ENCODE measurements at regions not wholly inside any gene's neighbourhood (a gene's known extent, or its start where the extent isn't known, plus 50 kb on each side); places are given as distances from the start of the nearest gene placed in this dataset.

DNA sequence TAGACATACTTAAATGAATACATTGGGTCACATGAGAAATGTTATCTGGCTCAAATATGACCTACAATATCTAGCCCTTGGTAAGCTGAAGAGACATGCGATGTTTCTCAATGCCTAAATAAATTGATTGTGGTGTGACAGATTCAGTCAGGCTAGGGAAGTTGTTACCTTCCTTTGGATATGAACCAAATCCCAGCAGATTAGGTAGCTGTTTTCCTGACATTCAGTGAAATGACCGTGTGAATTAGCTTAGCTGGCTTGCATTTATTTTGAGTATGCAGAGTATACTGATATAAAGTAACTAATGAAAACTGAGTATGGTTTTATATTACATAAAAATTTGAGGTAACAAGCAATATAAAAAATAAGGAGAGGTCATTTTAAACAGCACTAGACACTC lies 288.2 kb downstream of the GJA1 start:
- TF ChIP-seq, protein P1, sequence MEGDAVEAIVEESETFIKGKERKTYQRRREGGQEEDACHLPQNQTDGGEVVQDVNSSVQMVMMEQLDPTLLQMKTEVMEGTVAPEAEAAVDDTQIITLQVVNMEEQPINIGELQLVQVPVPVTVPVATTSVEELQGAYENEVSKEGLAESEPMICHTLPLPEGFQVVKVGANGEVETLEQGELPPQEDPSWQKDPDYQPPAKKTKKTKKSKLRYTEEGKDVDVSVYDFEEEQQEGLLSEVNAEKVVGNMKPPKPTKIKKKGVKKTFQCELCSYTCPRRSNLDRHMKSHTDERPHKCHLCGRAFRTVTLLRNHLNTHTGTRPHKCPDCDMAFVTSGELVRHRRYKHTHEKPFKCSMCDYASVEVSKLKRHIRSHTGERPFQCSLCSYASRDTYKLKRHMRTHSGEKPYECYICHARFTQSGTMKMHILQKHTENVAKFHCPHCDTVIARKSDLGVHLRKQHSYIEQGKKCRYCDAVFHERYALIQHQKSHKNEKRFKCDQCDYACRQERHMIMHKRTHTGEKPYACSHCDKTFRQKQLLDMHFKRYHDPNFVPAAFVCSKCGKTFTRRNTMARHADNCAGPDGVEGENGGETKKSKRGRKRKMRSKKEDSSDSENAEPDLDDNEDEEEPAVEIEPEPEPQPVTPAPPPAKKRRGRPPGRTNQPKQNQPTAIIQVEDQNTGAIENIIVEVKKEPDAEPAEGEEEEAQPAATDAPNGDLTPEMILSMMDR (conservative IDR thresholded peaks at IDR 0.05; ENCODE audit: low read depth, low read length), result no peak
- TF ChIP-seq EZH2phosphoT487 (IDR thresholded peaks at IDR 0.05; ENCODE audit: borderline replicate concordance, low read length) (no peak), EZH2 (IDR thresholded peaks at IDR 0.05; ENCODE audit: low read length, unreplicated experiment) (no peak)
- Histone ChIP-seq H3K9me3 (ENCODE audit: low read length) (no peaks in the 10 kb centered on the region), H3K27me3 (ENCODE audit: low read length) (no peaks in the 10 kb centered on the region), H3K36me3 (ENCODE audit: low read depth, low read length) (no peaks in the 10 kb centered on the region), H3K4me2 (ENCODE audit: low read length) (no peak overlapping the region), H3K9me2 (replicated peaks; ENCODE audit: low read length) (no peaks in the 10 kb centered on the region), H2AFZ (ENCODE audit: low read length) (no peak overlapping the region), H3F3A (ENCODE audit: low read length, unreplicated experiment) (no peaks in the 10 kb centered on the region), H3K4me3 (ENCODE audit: low read length) (no peak overlapping the region), H4K20me1 (ENCODE audit: low read length) (no peaks in the 10 kb centered on the region), H3K27ac (ENCODE audit: low read length) (no peak overlapping the region), H3K4me1 (ENCODE audit: insufficient read depth, low read length) (no peaks in the 10 kb centered on the region), H3K9ac (ENCODE audit: low read length) (no peak overlapping the region), H3K79me2 (ENCODE audit: low read length) (no peaks in the 10 kb centered on the region)
- intact Hi-C loops (cut with micrococcal nuclease), result no loop called here
- no peak for ATAC-seq
- no TSS peak for BruUV-seq (replicated peaks)
- ChIA-PET CTCF (no interaction called here), POLR2A (ENCODE audit: unreplicated experiment) (no interaction called here)
- no peak for DNase-seq

DNA sequence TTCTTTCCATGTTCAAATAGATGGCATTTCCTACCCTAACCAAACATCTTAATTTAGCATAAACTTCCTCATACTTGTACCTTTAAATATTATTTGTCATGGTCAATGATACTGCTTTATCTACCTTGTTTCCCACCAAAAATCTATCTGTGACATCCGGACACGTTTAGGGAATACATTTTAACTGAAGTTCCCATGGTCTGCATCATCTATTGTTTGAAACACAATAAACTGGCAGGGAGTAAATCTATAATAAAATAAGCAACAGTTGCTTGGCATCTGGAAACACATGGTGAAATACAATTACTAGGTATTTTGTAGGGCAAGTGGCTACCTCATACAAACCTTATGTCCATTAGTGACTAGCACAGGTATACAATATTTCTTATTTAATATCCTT lies 289.1 kb downstream of the GJA1 start:
- no peak for ATAC-seq
- intact Hi-C loops (cut with micrococcal nuclease), result no loop called here
- DNase-seq, result no peak
- Histone ChIP-seq H2AFZ (ENCODE audit: low read length) (no peak overlapping the region), H3K79me2 (ENCODE audit: low read length) (no peaks in the 10 kb centered on the region), H3K9me3 (ENCODE audit: low read length) (no peaks in the 10 kb centered on the region), H3K4me3 (ENCODE audit: low read length) (no peak overlapping the region), H3K27ac (ENCODE audit: low read length) (no peak overlapping the region), H3F3A (ENCODE audit: low read length, unreplicated experiment) (no peaks in the 10 kb centered on the region), H3K9me2 (replicated peaks; ENCODE audit: low read length) (no peaks in the 10 kb centered on the region), H3K4me2 (ENCODE audit: low read length) (no peak overlapping the region), H4K20me1 (ENCODE audit: low read length) (no peaks in the 10 kb centered on the region), H3K27me3 (ENCODE audit: low read length) (no peaks in the 10 kb centered on the region), H3K4me1 (ENCODE audit: insufficient read depth, low read length) (no peaks in the 10 kb centered on the region), H3K9ac (ENCODE audit: low read length) (no peak overlapping the region), H3K36me3 (ENCODE audit: low read depth, low read length) (no peaks in the 10 kb centered on the region)
- ChIA-PET POLR2A (ENCODE audit: unreplicated experiment) (no interaction called here), CTCF (interaction anchor here (0.6 kb wide), 1 partner anchor 109 kb away, joined by 3 read pairs; no protein-coding TSS in a partner anchor)
- TF ChIP-seq, protein P1 (conservative IDR thresholded peaks at IDR 0.05; ENCODE audit: low read depth, low read length), result no peak
- no peak for TF ChIP-seq EZH2phosphoT487 (IDR thresholded peaks at IDR 0.05; ENCODE audit: borderline replicate concordance, low read length)
- no TSS peak for BruUV-seq (replicated peaks)

DNA sequence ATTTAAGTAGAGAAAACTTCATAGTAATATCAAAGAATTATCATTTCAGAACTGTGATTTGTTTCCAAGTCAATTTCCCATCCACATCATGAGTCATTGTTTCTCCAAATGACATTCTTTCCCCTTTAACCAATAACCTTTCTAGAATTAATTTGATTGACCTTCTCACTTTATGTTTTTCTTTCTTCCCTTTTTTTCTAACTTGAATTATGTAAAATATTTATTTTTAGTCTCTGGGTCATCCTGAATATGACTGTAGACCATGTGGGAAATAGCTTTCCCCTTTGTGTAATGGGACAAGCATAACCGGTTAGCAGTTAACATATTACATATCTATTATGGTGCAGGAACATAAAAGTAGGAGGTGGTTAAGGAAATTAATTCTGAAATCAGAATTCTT lies 291.1 kb downstream of the GJA1 start:
- DNase-seq (no peak), ATAC-seq (no peak)
- H3K9ac ChIP-seq (ENCODE audit: low read length), result no peak overlapping the region
- no peaks in the 10 kb centered on the region for H3K79me2 ChIP-seq (ENCODE audit: low read length)
- no peak overlapping the region for H3K4me3 ChIP-seq (ENCODE audit: low read length)
- H3K4me1 ChIP-seq (ENCODE audit: insufficient read depth, low read length), result no peaks in the 10 kb centered on the region
- H3K4me2 ChIP-seq (ENCODE audit: low read length), result no peak overlapping the region
- no TSS peak for BruUV-seq (replicated peaks)
- H3K9me2 ChIP-seq (replicated peaks; ENCODE audit: low read length), result no peaks in the 10 kb centered on the region
- H3K36me3 ChIP-seq (ENCODE audit: low read depth, low read length), result no peaks in the 10 kb centered on the region
- ChIA-PET CTCF (no interaction called here), POLR2A (ENCODE audit: unreplicated experiment) (no interaction called here)
- H3K27me3 ChIP-seq (ENCODE audit: low read length), result no peaks in the 10 kb centered on the region
- H2AFZ ChIP-seq (ENCODE audit: low read length), result no peak overlapping the region
- H4K20me1 ChIP-seq (ENCODE audit: low read length), result no peaks in the 10 kb centered on the region
- H3K9me3 ChIP-seq (ENCODE audit: low read length), result no peaks in the 10 kb centered on the region
- TF ChIP-seq EZH2 (IDR thresholded peaks at IDR 0.05; ENCODE audit: low read length, unreplicated experiment) (no peak), EZH2phosphoT487 (IDR thresholded peaks at IDR 0.05; ENCODE audit: borderline replicate concordance, low read length) (no peak)
- TF ChIP-seq, protein P1 (conservative IDR thresholded peaks at IDR 0.05; ENCODE audit: low read depth, low read length), result no peak
- no peak overlapping the region for H3K27ac ChIP-seq (ENCODE audit: low read length)
- intact Hi-C loops (cut with micrococcal nuclease), result no loop called here
- no peaks in the 10 kb centered on the region for H3F3A ChIP-seq (ENCODE audit: low read length, unreplicated experiment)

Data from PC-3 (cell line).